Testis (tissue), 2 donors: ENCODE measurements at regions not wholly inside any gene's neighbourhood (a gene's known extent, or its start where the extent isn't known, plus 50 kb on each side); places are given as distances from the start of the nearest gene placed in this dataset.

Source experiments
- POLR2A ChIP-seq: fragments of 450-650 bp; IDR thresholded peaks from one replicate; pipeline ENCODE4 v1.6.1; 2017; ENCODE audit warnings: antibody characterized with exemption, mild to moderate bottlenecking, moderate library complexity
- TF ChIP-seq, protein P1 (sequence below), 3 experiments: fragments of 450-650 bp in 2 of 3; fragments of 200-600 bp in 1 of 3; sonication (generic) in 1 of 3; IDR thresholded peaks; one replicate each; pipeline ENCODE4 v1.5.1; 2016 to 2019; ENCODE audit warnings: antibody characterized with exemption in 3 of 3, mild to moderate bottlenecking in 2 of 3, moderate library complexity in 1 of 3

DNA sequence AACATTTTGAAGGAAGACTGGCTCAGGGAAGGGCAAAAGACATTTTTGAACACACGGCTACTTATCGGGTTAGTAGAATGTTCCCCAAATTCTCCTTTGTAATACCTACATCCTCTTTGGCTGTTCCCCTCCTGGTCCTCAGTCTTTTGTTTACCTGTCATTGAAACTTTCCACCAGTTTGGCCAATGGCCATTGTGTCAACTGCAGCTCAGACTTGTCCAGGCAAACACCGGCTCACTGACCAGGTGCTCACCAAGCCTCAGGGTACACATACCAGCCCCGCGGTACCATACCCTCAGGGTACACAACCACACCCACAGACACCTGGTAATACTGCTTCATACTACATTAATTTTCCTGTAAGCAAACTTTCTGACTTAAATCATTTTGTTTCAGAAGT lies 84.8 kb upstream of the ZNF648 start:
- TF ChIP-seq, protein P1, sequence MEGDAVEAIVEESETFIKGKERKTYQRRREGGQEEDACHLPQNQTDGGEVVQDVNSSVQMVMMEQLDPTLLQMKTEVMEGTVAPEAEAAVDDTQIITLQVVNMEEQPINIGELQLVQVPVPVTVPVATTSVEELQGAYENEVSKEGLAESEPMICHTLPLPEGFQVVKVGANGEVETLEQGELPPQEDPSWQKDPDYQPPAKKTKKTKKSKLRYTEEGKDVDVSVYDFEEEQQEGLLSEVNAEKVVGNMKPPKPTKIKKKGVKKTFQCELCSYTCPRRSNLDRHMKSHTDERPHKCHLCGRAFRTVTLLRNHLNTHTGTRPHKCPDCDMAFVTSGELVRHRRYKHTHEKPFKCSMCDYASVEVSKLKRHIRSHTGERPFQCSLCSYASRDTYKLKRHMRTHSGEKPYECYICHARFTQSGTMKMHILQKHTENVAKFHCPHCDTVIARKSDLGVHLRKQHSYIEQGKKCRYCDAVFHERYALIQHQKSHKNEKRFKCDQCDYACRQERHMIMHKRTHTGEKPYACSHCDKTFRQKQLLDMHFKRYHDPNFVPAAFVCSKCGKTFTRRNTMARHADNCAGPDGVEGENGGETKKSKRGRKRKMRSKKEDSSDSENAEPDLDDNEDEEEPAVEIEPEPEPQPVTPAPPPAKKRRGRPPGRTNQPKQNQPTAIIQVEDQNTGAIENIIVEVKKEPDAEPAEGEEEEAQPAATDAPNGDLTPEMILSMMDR (IDR thresholded peaks at IDR 0.05), result no peak
- no peak for TF ChIP-seq POLR2A
